Caco-2 (cell line): ENCODE measurements at regions not wholly inside any gene's neighbourhood (a gene's known extent, or its start where the extent isn't known, plus 50 kb on each side); places are given as distances from the start of the nearest gene placed in this dataset.

Source experiments
- BruUV-seq: library from RNA; stranded (reverse); fragments of 400-500 nt; replicated peaks from 2 replicates; lab custom pipeline; 2021; lab: Mats Ljungman, UMichigan
- CTCF ChIA-PET: fragments of 300-600 bp; sonication (Branson Sonifier 250); formaldehyde crosslinking; loops from one replicate; lab custom pipeline; 2022; ENCODE audit warnings: antibody characterized with exemption; lab: Charles Lee
- POLR2A ChIA-PET: fragments of 300-600 bp; sonication (Branson Sonifier 250); formaldehyde crosslinking; loops from one replicate; lab custom pipeline; 2022; ENCODE audit warnings: antibody characterized with exemption; lab: Charles Lee
- DNase-seq, 2 experiments: peaks; one replicate each; pipeline versions ENCODE4 v3.0.0 to v3.0.0-alpha.2; 2020 to 2022
- H3K27me3 ChIP-seq: replicated peaks from 2 replicates; pipeline ENCODE4 v1.6.0; 2011; ENCODE audit warnings: low read length; ENCODE audit not compliant: control insufficient read depth, insufficient read depth
- H3K36me3 ChIP-seq: 2 replicates; pipeline ENCODE4 v1.5.1; 2011; ENCODE audit warnings: low read length; ENCODE audit not compliant: control insufficient read depth, insufficient read depth
- H3K4me1 ChIP-seq: fragments of 250-450 bp; sonication (Bioruptor Pico); 2 replicates; pipeline ENCODE4 v1.5.1; 2020; ENCODE audit warnings: mild to moderate bottlenecking
- H3K4me3 ChIP-seq: 2 replicates; pipeline ENCODE4 v1.5.1; 2011; ENCODE audit warnings: low read depth, mild to moderate bottlenecking, control low read depth, low read length
- H3K9me3 ChIP-seq: fragments of 250-450 bp; sonication (Bioruptor Pico); 2 replicates; pipeline ENCODE4 v1.5.1; 2020; ENCODE audit warnings: mild to moderate bottlenecking, moderate library complexity
- H3K27ac Mint-ChIP-seq: one replicate; pipeline ENCODE4 v1.8.0; 2022; ENCODE audit warnings: mixed read lengths; ENCODE audit not compliant: unreplicated experiment
- H3K27me3 Mint-ChIP-seq: one replicate; pipeline ENCODE4 v1.8.0; 2022; ENCODE audit warnings: mixed read lengths; ENCODE audit not compliant: insufficient read depth, unreplicated experiment
- H3K36me3 Mint-ChIP-seq: one replicate; pipeline ENCODE4 v1.8.0; 2022; ENCODE audit warnings: mild to moderate bottlenecking, mixed read lengths; ENCODE audit not compliant: insufficient read depth, unreplicated experiment
- H3K4me1 Mint-ChIP-seq: one replicate; pipeline ENCODE4 v1.8.0; 2022; ENCODE audit warnings: low read depth, mixed read lengths; ENCODE audit not compliant: unreplicated experiment
- H3K4me3 Mint-ChIP-seq: one replicate; pipeline ENCODE4 v1.8.0; 2022; ENCODE audit warnings: mild to moderate bottlenecking, moderate library complexity, mixed read lengths; ENCODE audit not compliant: unreplicated experiment
- H3K9me3 Mint-ChIP-seq: one replicate; pipeline ENCODE4 v1.8.0; 2022; ENCODE audit warnings: mixed read lengths; ENCODE audit not compliant: unreplicated experiment
- intact Hi-C: fragments of 100-400 bp; cut with micrococcal nuclease; formaldehyde crosslinking; loops from one replicate; pipeline ENCODE4 v1.10.0; 2022; ENCODE audit not compliant: unreplicated experiment
- TF ChIP-seq, protein P1 (sequence below), 2 experiments: fragments of 200-600 bp in 1 of 2; IDR thresholded peaks; 1 replicate in 1 of 2; 2 replicates in 1 of 2; pipeline versions ENCODE4 v1.5.1 to v1.8.0; 2011 to 2022; ENCODE audit warnings: antibody characterized with exemption in 1 of 2, control low read depth in 1 of 2, inconsistent platforms in 1 of 2, low read depth in 1 of 2, low read length in 1 of 2, mild to moderate bottlenecking in 1 of 2, moderate library complexity in 1 of 2; ENCODE audit not compliant: insufficient read depth in 1 of 2, severe bottlenecking in 1 of 2, unreplicated experiment in 1 of 2

DNA sequence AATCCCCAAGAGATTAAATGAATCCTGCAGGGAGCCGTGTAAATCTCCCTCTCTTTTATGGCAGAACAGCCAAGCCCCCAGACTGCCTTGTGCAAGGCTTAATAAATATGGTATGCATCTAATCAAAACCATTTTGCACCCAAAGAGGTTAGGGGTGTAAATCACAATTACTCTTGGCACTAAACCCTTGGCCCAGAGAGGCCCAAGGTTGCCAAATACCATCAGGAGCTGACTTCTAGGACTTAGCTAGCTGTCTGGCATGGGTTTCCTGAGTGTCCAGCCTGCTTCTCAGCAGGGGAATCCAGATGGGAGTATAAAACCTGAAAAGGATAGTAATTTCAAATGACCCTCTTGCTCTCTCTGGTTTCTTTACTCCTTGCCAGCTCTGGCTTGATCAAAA, 610.4 kb downstream of the MED13L start:
- no peaks in the 10 kb centered on the region; the same call in 1 of the 2 replicates for H3K27me3 ChIP-seq
- intact Hi-C loops = no loop called here
- no peak overlapping the region for H3K27ac Mint-ChIP-seq
- POLR2A ChIA-PET = no interaction called here
- no peaks in the 10 kb centered on the region for H3K4me1 ChIP-seq
- TF ChIP-seq, protein P1, sequence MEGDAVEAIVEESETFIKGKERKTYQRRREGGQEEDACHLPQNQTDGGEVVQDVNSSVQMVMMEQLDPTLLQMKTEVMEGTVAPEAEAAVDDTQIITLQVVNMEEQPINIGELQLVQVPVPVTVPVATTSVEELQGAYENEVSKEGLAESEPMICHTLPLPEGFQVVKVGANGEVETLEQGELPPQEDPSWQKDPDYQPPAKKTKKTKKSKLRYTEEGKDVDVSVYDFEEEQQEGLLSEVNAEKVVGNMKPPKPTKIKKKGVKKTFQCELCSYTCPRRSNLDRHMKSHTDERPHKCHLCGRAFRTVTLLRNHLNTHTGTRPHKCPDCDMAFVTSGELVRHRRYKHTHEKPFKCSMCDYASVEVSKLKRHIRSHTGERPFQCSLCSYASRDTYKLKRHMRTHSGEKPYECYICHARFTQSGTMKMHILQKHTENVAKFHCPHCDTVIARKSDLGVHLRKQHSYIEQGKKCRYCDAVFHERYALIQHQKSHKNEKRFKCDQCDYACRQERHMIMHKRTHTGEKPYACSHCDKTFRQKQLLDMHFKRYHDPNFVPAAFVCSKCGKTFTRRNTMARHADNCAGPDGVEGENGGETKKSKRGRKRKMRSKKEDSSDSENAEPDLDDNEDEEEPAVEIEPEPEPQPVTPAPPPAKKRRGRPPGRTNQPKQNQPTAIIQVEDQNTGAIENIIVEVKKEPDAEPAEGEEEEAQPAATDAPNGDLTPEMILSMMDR (IDR thresholded peaks at IDR 0.05; ENCODE audit: insufficient read depth in 1 of 2, low read depth in 1 of 2, low read length in 1 of 2, severe bottlenecking in 1 of 2, unreplicated experiment in 1 of 2) = no peak
- BruUV-seq = no TSS peak
- no peaks in the 10 kb centered on the region for H3K9me3 ChIP-seq
- H3K9me3 Mint-ChIP-seq = no peaks in the 10 kb centered on the region
- CTCF ChIA-PET = no interaction called here
- no peaks in the 10 kb centered on the region for H3K4me1 Mint-ChIP-seq
- no peaks in the 10 kb centered on the region for H3K36me3 ChIP-seq
- no peak overlapping the region for H3K4me3 ChIP-seq
- no peak overlapping the region for H3K4me3 Mint-ChIP-seq
- DNase-seq = no peak
- peaks cover 2% of the 10 kb centered on the region for H3K27me3 Mint-ChIP-seq
- H3K36me3 Mint-ChIP-seq = no peaks in the 10 kb centered on the region

DNA sequence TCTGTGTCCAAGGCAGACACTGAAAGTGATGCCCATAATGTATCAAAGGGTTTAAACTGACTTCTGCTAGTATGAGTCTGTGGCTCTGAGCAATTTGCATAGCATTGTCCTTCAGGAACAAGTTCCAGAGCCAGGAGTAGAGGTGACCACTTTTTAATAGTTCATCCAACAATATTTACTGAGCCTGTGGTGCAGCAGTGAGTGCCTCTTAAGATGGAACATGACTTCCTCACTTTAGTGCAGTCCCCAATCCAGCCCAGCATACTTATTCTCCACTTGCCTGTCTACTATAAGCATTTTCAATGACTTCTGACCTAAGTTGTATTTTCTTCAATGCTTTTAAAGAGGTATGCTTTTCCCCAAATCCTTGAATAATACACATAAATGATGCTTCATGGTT, 611.3 kb downstream of the MED13L start:
- intact Hi-C loops = no loop called here
- Histone ChIP-seq H3K36me3 (no peaks in the 10 kb centered on the region), H3K27me3 (no peaks in the 10 kb centered on the region; the same call in 1 of the 2 replicates), H3K4me1 (no peaks in the 10 kb centered on the region), H3K4me3 (no peak overlapping the region), H3K9me3 (no peaks in the 10 kb centered on the region)
- no peak overlapping the region for H3K4me3 Mint-ChIP-seq
- TF ChIP-seq, protein P1 (IDR thresholded peaks at IDR 0.05; ENCODE audit: insufficient read depth in 1 of 2, low read depth in 1 of 2, low read length in 1 of 2, severe bottlenecking in 1 of 2, unreplicated experiment in 1 of 2) = no peak
- H3K27me3 Mint-ChIP-seq = peaks cover 2% of the 10 kb centered on the region
- BruUV-seq = no TSS peak
- DNase-seq = no peak
- CTCF ChIA-PET = no interaction called here
- H3K36me3 Mint-ChIP-seq = no peaks in the 10 kb centered on the region
- POLR2A ChIA-PET = no interaction called here
- no peak overlapping the region for H3K27ac Mint-ChIP-seq
- H3K9me3 Mint-ChIP-seq = no peaks in the 10 kb centered on the region
- H3K4me1 Mint-ChIP-seq = no peaks in the 10 kb centered on the region

DNA sequence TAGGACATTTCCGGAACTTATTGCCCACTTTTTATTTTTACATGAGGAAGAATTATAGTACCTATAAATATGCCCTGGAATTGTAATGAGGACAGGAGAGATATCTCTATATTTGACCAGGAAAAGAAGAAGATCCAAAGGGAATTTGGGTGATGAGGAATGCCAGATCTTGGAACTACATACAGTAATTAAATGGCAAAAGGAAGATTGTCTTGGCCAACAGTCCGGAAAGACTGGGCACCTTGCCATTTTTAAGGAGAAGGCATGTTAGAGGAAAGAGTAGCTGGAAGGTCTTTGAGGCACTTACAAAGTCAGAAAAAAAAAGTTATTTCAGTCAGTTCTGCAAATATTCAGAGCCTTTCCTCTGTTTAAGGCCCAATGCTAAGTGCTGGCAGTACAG, 616.4 kb downstream of the MED13L start:
- no peaks in the 10 kb centered on the region for H3K36me3 ChIP-seq
- ChIA-PET POLR2A (no interaction called here), CTCF (no interaction called here)
- H3K9me3 ChIP-seq = no peaks in the 10 kb centered on the region
- no peak for DNase-seq
- H3K36me3 Mint-ChIP-seq = no peaks in the 10 kb centered on the region
- H3K4me1 Mint-ChIP-seq = no peaks in the 10 kb centered on the region
- BruUV-seq = no TSS peak
- H3K27me3 Mint-ChIP-seq = peaks cover 7% of the 10 kb centered on the region
- no peaks in the 10 kb centered on the region for H3K27me3 ChIP-seq
- H3K27ac Mint-ChIP-seq = no peak overlapping the region
- intact Hi-C loops = no loop called here
- H3K9me3 Mint-ChIP-seq = no peaks in the 10 kb centered on the region
- H3K4me3 Mint-ChIP-seq = no peak overlapping the region
- H3K4me1 ChIP-seq = no peaks in the 10 kb centered on the region
- no peak overlapping the region for H3K4me3 ChIP-seq
- TF ChIP-seq, protein P1 (IDR thresholded peaks at IDR 0.05; ENCODE audit: insufficient read depth in 1 of 2, low read depth in 1 of 2, low read length in 1 of 2, severe bottlenecking in 1 of 2, unreplicated experiment in 1 of 2) = no peak
